Fibroblast of lung (primary cell): ENCODE measurements at regions not wholly inside any gene's neighbourhood (a gene's known extent, or its start where the extent isn't known, plus 50 kb on each side); places are given as distances from the start of the nearest gene placed in this dataset.

Experiments used
- CTCF ChIP-seq, 2 donors: IDR thresholded peaks in 1 of 2; conservative IDR thresholded peaks in 1 of 2; 1 replicate in 1 of 2; 2 replicates in 1 of 2; pipeline ENCODE4 v1.5.1; 2011 to 2012; ENCODE audit warnings: low read length in 2 of 2, control low read depth in 1 of 2, inconsistent platforms in 1 of 2, low read depth in 1 of 2, mild to moderate bottlenecking in 1 of 2
- EZH2 ChIP-seq: IDR thresholded peaks from 2 replicates; pipeline ENCODE4 v1.5.1; 2012; ENCODE audit warnings: low read length, control low read depth, mild to moderate bottlenecking; ENCODE audit errors: missing control alignments

- TF ChIP-seq CTCF (conservative IDR thresholded peaks at IDR 0.05 in 1 of 2, IDR thresholded peaks at IDR 0.05 in 1 of 2; ENCODE audit: low read depth in 1 of 2, low read length in 2 of 2), result no peak
- TF ChIP-seq EZH2, result no peak
Observed at GRCh38 chr16:59950431-59950830, 1216.3 kb upstream of the GOT2 start.
